ENCODE measurements at regions not wholly inside any gene's neighbourhood (a gene's known extent, or its start where the extent isn't known, plus 50 kb on each side); places are given as distances from the start of the nearest gene placed in this dataset.

GRCh38 chr6:126643352-126643751, 303.4 kb downstream of the CENPW start:
- TF ChIP-seq POLR2A (IDR thresholded peaks at IDR 0.05), result no peak
- TF ChIP-seq CTCF (IDR thresholded peaks at IDR 0.05), result no peak
